ENCODE measurements at regions not wholly inside any gene's neighbourhood (a gene's known extent, or its start where the extent isn't known, plus 50 kb on each side); places are given as distances from the start of the nearest gene placed in this dataset.
"Not testable (repeated sequence)": the region's sequence is repeated elsewhere in the genome, so short reads cannot be mapped to it uniquely, and the experiment has no call there.

DNA sequence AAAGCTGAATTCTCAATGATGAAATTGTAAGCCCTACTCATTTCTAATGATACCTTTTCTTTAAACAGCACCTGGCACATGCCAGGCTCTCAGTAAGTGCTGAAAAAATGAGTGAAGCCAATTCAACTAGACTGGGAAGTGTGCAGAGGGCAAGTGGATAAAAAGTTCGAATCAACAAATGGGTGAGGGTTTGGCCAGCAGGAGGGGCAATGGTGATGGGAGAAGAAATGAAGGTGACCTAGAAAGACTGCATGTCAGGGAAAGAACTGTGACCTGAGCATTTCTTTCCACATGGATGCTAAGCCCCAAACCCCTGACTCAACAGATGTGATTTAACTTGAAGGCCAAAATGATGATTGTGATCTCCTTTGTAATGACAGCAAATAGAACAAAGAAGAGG, 54.6 kb downstream of the DKK1 start:
- DNase-seq: no peak
- H3K36me3 Mint-ChIP-seq (ENCODE audit: insufficient read depth in 2 of 2): no peaks in the 10 kb centered on the region
- H3K27ac Mint-ChIP-seq: no peak overlapping the region
- H3K27me3 Mint-ChIP-seq (ENCODE audit: low read depth): no peaks in the 10 kb centered on the region
- ATAC-seq (replicated peaks in 1 of 2): no peak
- peaks cover under 1 to 5% of the 10 kb centered on the region in 2 donors for H3K9me3 Mint-ChIP-seq
- H3K4me3 Mint-ChIP-seq: no peak overlapping the region
- no peaks in the 10 kb centered on the region for H3K4me1 Mint-ChIP-seq (ENCODE audit: low read depth)

DNA sequence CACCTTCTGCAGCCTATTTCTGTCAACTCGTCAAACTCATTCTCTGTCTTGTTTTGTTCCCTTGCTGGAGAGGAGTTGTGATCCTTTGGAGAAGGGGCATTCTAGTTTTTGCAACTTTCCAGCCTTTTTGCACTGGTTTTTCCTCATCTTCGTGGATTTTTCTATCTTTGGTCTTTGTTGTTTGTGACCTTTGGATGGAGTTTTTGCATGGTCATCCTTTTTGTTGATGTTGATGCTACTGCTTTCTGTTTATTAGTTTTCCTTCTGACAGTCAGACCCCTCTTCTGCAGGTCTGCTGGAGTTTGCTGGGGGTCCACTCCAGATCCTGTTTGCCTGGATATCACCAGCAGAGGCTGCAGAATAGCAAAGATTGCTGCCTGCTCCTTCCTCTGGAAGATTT, 60.1 kb downstream of the DKK1 start:
- H3K4me1 Mint-ChIP-seq (ENCODE audit: low read depth); H3K9me3 Mint-ChIP-seq; DNase-seq; H3K27me3 Mint-ChIP-seq (ENCODE audit: low read depth); H3K36me3 Mint-ChIP-seq (ENCODE audit: insufficient read depth in 2 of 2); H3K27ac Mint-ChIP-seq; ATAC-seq (replicated peaks in 1 of 2); H3K4me3 Mint-ChIP-seq: not testable (repeated sequence)

- no peak overlapping the region for H3K4me3 Mint-ChIP-seq
- no peaks in the 10 kb centered on the region for H3K36me3 Mint-ChIP-seq (ENCODE audit: insufficient read depth in 2 of 2)
- no peak for ATAC-seq (replicated peaks in 1 of 2)
- no peak overlapping the region for H3K27ac Mint-ChIP-seq
- DNase-seq: no peak
- no peaks in the 10 kb centered on the region for H3K27me3 Mint-ChIP-seq (ENCODE audit: low read depth)
- H3K4me1 Mint-ChIP-seq (ENCODE audit: low read depth): no peaks in the 10 kb centered on the region
- H3K9me3 Mint-ChIP-seq: peaks cover 2 to 5% of the 10 kb centered on the region in 2 donors
Measured at GRCh38 chr10:52376694-52377354, 62.7 kb downstream of the DKK1 start.

DNA sequence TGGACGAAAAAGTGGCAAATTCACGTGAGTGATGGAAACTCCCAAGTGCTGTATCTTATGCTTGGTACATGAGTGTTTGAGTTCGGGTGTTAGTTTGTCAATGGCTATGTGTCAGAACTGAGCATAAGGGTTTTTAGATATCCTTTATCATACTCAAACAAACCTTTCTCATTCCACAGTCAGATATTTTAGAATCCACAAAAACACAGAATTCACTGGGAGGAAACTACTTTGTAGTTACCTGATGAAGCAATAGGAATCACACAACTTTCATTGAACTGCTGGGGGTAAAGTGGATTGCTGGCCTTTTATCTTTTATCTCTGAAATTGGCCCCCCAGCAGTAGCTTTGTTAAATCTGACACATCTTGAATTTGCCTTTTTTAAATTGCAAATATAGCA, 64.0 kb downstream of the DKK1 start:
- DNase-seq: no peak
- Mint-ChIP-seq H3K36me3 (ENCODE audit: insufficient read depth in 2 of 2) (no peaks in the 10 kb centered on the region), H3K9me3 (peaks cover 2 to 5% of the 10 kb centered on the region in 2 donors), H3K4me3 (no peak overlapping the region), H3K4me1 (ENCODE audit: low read depth) (no peaks in the 10 kb centered on the region), H3K27ac (no peak overlapping the region), H3K27me3 (ENCODE audit: low read depth) (no peaks in the 10 kb centered on the region)
- ATAC-seq (replicated peaks in 1 of 2): no peak

GRCh38 chr10:52379287-52379686, 65.2 kb downstream of the DKK1 start:
- ATAC-seq (replicated peaks in 1 of 2) (no peak), DNase-seq (no peak)
- no peaks in the 10 kb centered on the region for H3K4me1 Mint-ChIP-seq (ENCODE audit: low read depth)
- peaks cover 0 to 2% of the 10 kb centered on the region in 2 donors for H3K9me3 Mint-ChIP-seq
- H3K4me3 Mint-ChIP-seq: no peak overlapping the region
- no peak overlapping the region for H3K27ac Mint-ChIP-seq
- no peaks in the 10 kb centered on the region for H3K27me3 Mint-ChIP-seq (ENCODE audit: low read depth)
- H3K36me3 Mint-ChIP-seq (ENCODE audit: insufficient read depth in 2 of 2): no peaks in the 10 kb centered on the region

GRCh38 chr10:52383088-52383487, 69.0 kb downstream of the DKK1 start:
- H3K4me3 Mint-ChIP-seq: no peak overlapping the region

GRCh38 chr10:52387744-52388143, 73.7 kb downstream of the DKK1 start:
- Mint-ChIP-seq H3K36me3 (ENCODE audit: insufficient read depth in 2 of 2) (no peaks in the 10 kb centered on the region), H3K9me3 (peaks cover 2% of the 10 kb centered on the region in 2 donors), H3K4me3 (no peak overlapping the region), H3K4me1 (ENCODE audit: low read depth) (no peaks in the 10 kb centered on the region), H3K27me3 (ENCODE audit: low read depth) (no peaks in the 10 kb centered on the region), H3K27ac (no peak overlapping the region)
- ATAC-seq (replicated peaks in 1 of 2) (no peak), DNase-seq (no peak)

More at GRCh38 chr10:52383088-52383487, 69.0 kb downstream of the DKK1 start:
- H3K4me1 Mint-ChIP-seq (ENCODE audit: low read depth): no peaks in the 10 kb centered on the region
- H3K27ac Mint-ChIP-seq: no peak overlapping the region
- H3K27me3 Mint-ChIP-seq (ENCODE audit: low read depth): no peaks in the 10 kb centered on the region
- DNase-seq: no peak
- no peaks in the 10 kb centered on the region for H3K36me3 Mint-ChIP-seq (ENCODE audit: insufficient read depth in 2 of 2)
- ATAC-seq (replicated peaks in 1 of 2): no peak
- peaks cover 0 to 2% of the 10 kb centered on the region in 2 donors for H3K9me3 Mint-ChIP-seq

DNA sequence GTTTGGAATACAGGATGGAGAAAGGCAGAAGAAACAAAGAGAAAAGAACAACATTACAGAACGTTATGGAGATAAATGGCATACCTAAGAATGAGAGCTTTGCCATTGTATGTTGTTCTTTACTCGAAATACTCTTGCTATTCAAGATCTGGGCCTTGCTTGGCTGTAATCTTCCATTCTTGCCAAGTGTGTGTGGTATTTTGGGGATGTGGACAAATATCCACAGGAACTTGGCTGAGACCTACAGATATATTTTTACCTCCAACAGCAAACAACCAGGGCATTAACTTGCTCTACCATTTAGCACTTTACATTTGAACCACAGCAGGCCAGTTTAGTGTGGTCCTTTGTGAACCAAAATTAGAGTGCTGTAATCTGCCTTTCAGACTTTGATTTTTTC, 76.3 kb downstream of the DKK1 start:
- DNase-seq: no peak
- H3K4me1 Mint-ChIP-seq (ENCODE audit: low read depth): no peaks in the 10 kb centered on the region
- H3K27ac Mint-ChIP-seq: no peak overlapping the region
- H3K36me3 Mint-ChIP-seq (ENCODE audit: insufficient read depth in 2 of 2): peaks cover 1 to 2% of the 10 kb centered on the region in 2 donors
- ATAC-seq (replicated peaks in 1 of 2): no peak
- no peak overlapping the region for H3K4me3 Mint-ChIP-seq
- no peaks in the 10 kb centered on the region for H3K27me3 Mint-ChIP-seq (ENCODE audit: low read depth)
- peaks cover 2 to 5% of the 10 kb centered on the region in 2 donors for H3K9me3 Mint-ChIP-seq

DNA sequence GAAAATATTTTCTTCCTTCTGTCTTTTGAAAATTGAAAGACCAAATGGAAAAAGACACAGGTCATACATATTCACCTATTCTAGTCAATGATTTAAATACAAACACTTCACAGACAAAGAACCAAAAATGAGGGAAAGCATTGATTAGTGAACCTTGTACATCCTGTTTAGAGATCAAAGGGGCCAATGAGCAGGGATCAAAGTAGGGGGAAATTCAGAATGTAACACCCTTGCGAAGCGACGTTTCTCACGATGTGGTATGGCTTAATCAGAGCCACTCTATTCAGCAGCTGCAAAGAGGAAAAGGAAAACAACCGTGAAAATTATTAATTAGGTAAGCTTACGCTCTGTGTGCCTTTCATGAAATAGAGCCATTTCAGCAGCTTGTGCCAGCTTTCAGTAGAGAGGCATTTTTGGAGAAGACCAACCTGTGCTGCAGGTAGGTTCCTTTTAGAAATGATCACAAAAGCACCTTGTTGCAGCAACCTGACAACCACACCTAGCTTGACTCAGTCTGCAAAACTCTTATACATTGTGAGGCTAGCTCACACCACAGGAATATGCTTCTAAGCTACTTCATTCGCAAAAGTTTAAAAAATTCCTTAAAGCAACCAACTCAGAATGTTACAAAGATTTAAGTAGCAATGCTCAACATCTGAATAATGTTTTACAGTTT, 78.0 kb downstream of the DKK1 start:
- no peaks in the 10 kb centered on the region for H3K4me1 Mint-ChIP-seq (ENCODE audit: low read depth)
- no peak overlapping the region for H3K4me3 Mint-ChIP-seq
- no peaks in the 10 kb centered on the region for H3K27me3 Mint-ChIP-seq (ENCODE audit: low read depth)
- ATAC-seq (replicated peaks in 1 of 2) (no peak), DNase-seq (no peak)
- no peak overlapping the region for H3K27ac Mint-ChIP-seq
- H3K36me3 Mint-ChIP-seq (ENCODE audit: insufficient read depth in 2 of 2): peaks cover 1 to 2% of the 10 kb centered on the region in 2 donors
- H3K9me3 Mint-ChIP-seq: peaks cover 2 to 5% of the 10 kb centered on the region in 2 donors

GRCh38 chr10:52394246-52394645, 80.2 kb downstream of the DKK1 start:
- H3K27ac Mint-ChIP-seq: no peak overlapping the region
- no peak for ATAC-seq (replicated peaks in 1 of 2)
- H3K9me3 Mint-ChIP-seq: peaks cover 2 to 5% of the 10 kb centered on the region in 2 donors
- H3K4me1 Mint-ChIP-seq (ENCODE audit: low read depth): no peaks in the 10 kb centered on the region
- H3K4me3 Mint-ChIP-seq: no peak overlapping the region
- H3K36me3 Mint-ChIP-seq (ENCODE audit: insufficient read depth in 2 of 2): peaks cover 1 to 2% of the 10 kb centered on the region in 2 donors
- no peaks in the 10 kb centered on the region for H3K27me3 Mint-ChIP-seq (ENCODE audit: low read depth)
- DNase-seq: no peak

DNA sequence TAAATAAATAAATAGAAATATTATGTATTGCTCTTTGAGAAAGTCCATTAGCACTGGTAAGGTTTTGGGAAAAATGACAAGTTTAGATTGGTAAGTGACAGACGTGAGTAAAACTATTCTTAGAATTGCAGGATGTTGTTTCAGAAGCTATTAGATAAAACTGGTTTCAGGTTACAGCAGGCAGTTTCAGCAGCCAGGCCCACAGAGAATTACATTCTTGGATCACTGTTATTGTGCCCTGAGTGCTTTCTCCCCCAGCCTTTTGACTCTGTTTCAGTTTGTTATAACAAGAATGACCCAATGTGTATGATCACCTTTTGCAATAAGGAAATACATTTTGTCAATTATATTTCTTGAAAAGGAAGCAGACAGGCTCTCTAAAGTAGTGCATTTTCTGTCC, 86.5 kb downstream of the DKK1 start:
- Mint-ChIP-seq H3K36me3 (ENCODE audit: insufficient read depth in 2 of 2) (no peaks in the 10 kb centered on the region), H3K27me3 (ENCODE audit: low read depth) (no peaks in the 10 kb centered on the region), H3K9me3 (peaks cover 8 to 10% of the 10 kb centered on the region in 2 donors), H3K27ac (no peak overlapping the region), H3K4me3 (no peak overlapping the region), H3K4me1 (ENCODE audit: low read depth) (no peaks in the 10 kb centered on the region)
- no peak for ATAC-seq (replicated peaks in 1 of 2)
- no peak for DNase-seq

DNA sequence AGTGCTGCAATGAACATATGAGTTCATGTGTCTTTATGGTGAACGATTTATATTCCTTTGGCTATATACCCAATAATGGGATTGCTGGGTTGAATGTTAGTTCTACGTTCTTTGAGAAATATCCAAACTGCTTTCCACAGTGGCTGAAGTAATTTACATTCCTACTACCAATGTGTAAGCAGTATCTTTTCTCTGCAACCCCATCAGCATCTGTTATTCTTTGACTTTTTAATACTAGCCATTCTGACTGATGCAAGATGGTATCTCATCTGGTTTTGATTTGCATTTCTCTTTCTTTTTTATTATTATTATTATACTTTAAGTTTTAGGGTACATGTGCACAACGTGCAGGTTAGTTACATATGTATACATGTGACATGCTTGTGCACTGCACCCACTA, 89.7 kb downstream of the DKK1 start:
- not testable (repeated sequence) for ATAC-seq (replicated peaks in 1 of 2)

DNA sequence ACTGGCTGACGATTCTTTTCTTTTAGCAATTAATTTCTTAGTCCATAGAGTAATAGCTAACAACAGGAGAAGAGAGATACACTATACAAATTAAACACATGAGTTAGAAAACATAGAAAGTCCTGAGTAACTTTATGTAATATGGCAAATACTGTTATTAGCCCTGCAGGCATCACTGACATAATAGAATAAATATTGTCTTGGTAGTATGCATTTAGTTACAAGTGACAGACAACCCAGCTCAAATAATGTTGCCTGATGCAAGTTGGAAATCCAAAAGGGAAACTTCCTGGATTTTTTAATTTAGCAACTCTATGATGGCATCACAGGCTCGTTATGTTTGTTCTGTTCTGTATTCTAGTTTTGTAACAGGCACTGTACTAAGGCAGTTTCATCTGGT, 95.1 kb downstream of the DKK1 start:
- H3K36me3 Mint-ChIP-seq (ENCODE audit: insufficient read depth in 2 of 2): peaks cover 0 to 2% of the 10 kb centered on the region in 2 donors
- H3K4me3 Mint-ChIP-seq: no peak overlapping the region
- H3K27ac Mint-ChIP-seq: no peak overlapping the region
- ATAC-seq (replicated peaks in 1 of 2): no peak
- no peaks in the 10 kb centered on the region for H3K27me3 Mint-ChIP-seq (ENCODE audit: low read depth)
- DNase-seq: no peak
- H3K4me1 Mint-ChIP-seq (ENCODE audit: low read depth): no peaks in the 10 kb centered on the region
- H3K9me3 Mint-ChIP-seq: peaks cover 3 to 7% of the 10 kb centered on the region in 2 donors

More for the DNA sequence above, 89.7 kb downstream of the DKK1 start:
- H3K27me3 Mint-ChIP-seq (ENCODE audit: low read depth); H3K4me1 Mint-ChIP-seq (ENCODE audit: low read depth); H3K36me3 Mint-ChIP-seq (ENCODE audit: insufficient read depth in 2 of 2); H3K27ac Mint-ChIP-seq; DNase-seq; H3K4me3 Mint-ChIP-seq: not testable (repeated sequence)
- peaks cover 11 to 17% of the 10 kb centered on the region in 2 donors for H3K9me3 Mint-ChIP-seq

- no peak overlapping the region for H3K4me3 Mint-ChIP-seq
- DNase-seq (no peak), ATAC-seq (replicated peaks in 1 of 2) (no peak)
- H3K4me1 Mint-ChIP-seq (ENCODE audit: low read depth): no peaks in the 10 kb centered on the region
- peaks cover 3 to 7% of the 10 kb centered on the region in 2 donors for H3K9me3 Mint-ChIP-seq
- peaks cover 0 to 2% of the 10 kb centered on the region in 2 donors for H3K36me3 Mint-ChIP-seq (ENCODE audit: insufficient read depth in 2 of 2)
- no peaks in the 10 kb centered on the region for H3K27me3 Mint-ChIP-seq (ENCODE audit: low read depth)
- H3K27ac Mint-ChIP-seq: no peak overlapping the region
Measured at GRCh38 chr10:52409928-52410327, 95.8 kb downstream of the DKK1 start.

Measured in activated T-cell treated with anti-CD3 and anti-CD28 coated beads, Interleukin-2, amount 50 U/mL, for 72 hours (primary cell).